Spinal cord (tissue), 9 donors: ENCODE measurements at regions not wholly inside any gene's neighbourhood (a gene's known extent, or its start where the extent isn't known, plus 50 kb on each side); places are given as distances from the start of the nearest gene placed in this dataset.
"Not testable (repeated sequence)": the region's sequence is repeated elsewhere in the genome, so short reads cannot be mapped to it uniquely, and the experiment has no call there.

Experiments
- DNase-seq, 6 donors: peaks; one replicate each; pipeline versions ENCODE4 v3.0.0 to v3.0.0-alpha.2; 2013 to 2015; ENCODE audit warnings: low spot score in 6 of 6, low read depth in 4 of 6
- H3K27ac ChIP-seq: one replicate; pipeline ENCODE4 v1.5.1; 2013; ENCODE audit warnings: low read depth, low read length, control low read depth
- H3K27me3 ChIP-seq: one replicate; pipeline ENCODE4 v1.6.1; 2013; ENCODE audit warnings: low read length; ENCODE audit not compliant: control insufficient read depth, insufficient read depth
- H3K36me3 ChIP-seq: one replicate; pipeline ENCODE4 v1.6.1; 2013; ENCODE audit warnings: low read length; ENCODE audit not compliant: control insufficient read depth, insufficient read depth
- H3K4me1 ChIP-seq: one replicate; pipeline ENCODE4 v1.6.1; 2013; ENCODE audit warnings: low read length; ENCODE audit not compliant: control insufficient read depth, insufficient read depth
- H3K4me3 ChIP-seq: one replicate; pipeline ENCODE4 v1.5.1; 2013; ENCODE audit warnings: low read depth, low read length, control low read depth
- H3K9me3 ChIP-seq: one replicate; pipeline ENCODE4 v1.6.1; 2013; ENCODE audit warnings: low read length; ENCODE audit not compliant: control insufficient read depth, insufficient read depth
- WGBS: methylation state at CpG from one replicate; pipeline ENCODE4 v1.1.5; 2013; ENCODE audit warnings: missing lambda C conversion rate; ENCODE audit not compliant: insufficient coverage; 5-methylcytosine and 5-hydroxymethylcytosine counted together
- donor health status: healthy.

GRCh38 chr9:79430619-79431018, 141.1 kb upstream of the TLE4 start:
- no peak for DNase-seq
- H3K9me3 ChIP-seq, result peaks cover 2% of the 10 kb centered on the region
- no peaks in the 10 kb centered on the region for H3K36me3 ChIP-seq
- no peak overlapping the region for H3K4me3 ChIP-seq
- H3K27me3 ChIP-seq, result no peaks in the 10 kb centered on the region
- H3K4me1 ChIP-seq, result no peaks in the 10 kb centered on the region
- no peak overlapping the region for H3K27ac ChIP-seq

GRCh38 chr9:79431019-79431679, 140.6 kb upstream of the TLE4 start:
- H3K4me1 ChIP-seq, result no peaks in the 10 kb centered on the region
- H3K27me3 ChIP-seq, result no peaks in the 10 kb centered on the region
- no peak overlapping the region for H3K27ac ChIP-seq
- H3K4me3 ChIP-seq, result no peak overlapping the region
- H3K9me3 ChIP-seq, result peaks cover 2% of the 10 kb centered on the region
- no peaks in the 10 kb centered on the region for H3K36me3 ChIP-seq
- WGBS, result 74% methylated on average over 4 of the region's 4 CpGs
- DNase-seq, result no peak

- WGBS, result no CpG with 5 or more reads among the region's 1 CpG
- no peaks in the 10 kb centered on the region for H3K27me3 ChIP-seq
- no peak for DNase-seq
- no peaks in the 10 kb centered on the region for H3K36me3 ChIP-seq
- no peak overlapping the region for H3K27ac ChIP-seq
- no peaks in the 10 kb centered on the region for H3K4me1 ChIP-seq
- no peaks in the 10 kb centered on the region for H3K9me3 ChIP-seq
- no peak overlapping the region for H3K4me3 ChIP-seq
These were observed 139.3 kb upstream of the TLE4 start for GRCh38 chr9:79432485-79432884.

DNA sequence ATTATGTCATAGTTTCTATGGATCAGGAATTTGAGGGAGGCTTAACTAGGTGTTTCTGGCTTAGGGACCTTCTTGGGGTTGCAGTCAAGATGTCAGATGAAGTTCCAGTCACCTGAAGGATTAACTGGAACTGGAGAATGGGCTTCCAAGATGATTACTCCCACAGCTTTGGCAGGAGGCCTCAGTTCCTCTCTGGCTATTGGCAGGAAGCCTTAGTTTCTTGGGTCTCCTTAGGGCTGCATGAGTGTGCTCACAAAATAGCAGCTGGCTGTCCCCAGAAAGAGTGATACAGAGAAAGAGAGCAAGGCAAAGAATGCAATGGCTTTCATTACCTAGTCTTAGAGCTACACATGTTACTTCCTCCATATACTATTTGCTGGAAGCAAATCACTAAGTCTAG, 138.1 kb upstream of the TLE4 start:
- no peaks in the 10 kb centered on the region for H3K36me3 ChIP-seq
- H3K27ac ChIP-seq, result no peak overlapping the region
- H3K4me1 ChIP-seq, result no peaks in the 10 kb centered on the region
- H3K27me3 ChIP-seq, result no peaks in the 10 kb centered on the region
- DNase-seq, result peak in 1 of 6 donors; percentile 43
- no peaks in the 10 kb centered on the region for H3K9me3 ChIP-seq
- H3K4me3 ChIP-seq, result no peak overlapping the region

- not testable (repeated sequence) for H3K27me3 ChIP-seq, DNase-seq, H3K36me3 ChIP-seq, H3K27ac ChIP-seq, H3K4me1 ChIP-seq, H3K9me3 ChIP-seq, H3K4me3 ChIP-seq
- 26% methylated on average over 19 of the region's 19 CpGs for WGBS
These were observed 132.5 kb upstream of the TLE4 start for GRCh38 chr9:79439221-79439620.

- WGBS, result 20% methylated on average over 1 of the region's 4 CpGs
- no peaks in the 10 kb centered on the region for H3K9me3 ChIP-seq
- peak in 1 of 6 donors; percentile 32 for DNase-seq
- H3K4me3 ChIP-seq, result no peak overlapping the region
- H3K36me3 ChIP-seq, result no peaks in the 10 kb centered on the region
- H3K27ac ChIP-seq, result no peak overlapping the region
- peaks cover 11% of the 10 kb centered on the region for H3K27me3 ChIP-seq
- peaks cover 4% of the 10 kb centered on the region for H3K4me1 ChIP-seq
These were observed 125.0 kb upstream of the TLE4 start for GRCh38 chr9:79446523-79447307.

DNA sequence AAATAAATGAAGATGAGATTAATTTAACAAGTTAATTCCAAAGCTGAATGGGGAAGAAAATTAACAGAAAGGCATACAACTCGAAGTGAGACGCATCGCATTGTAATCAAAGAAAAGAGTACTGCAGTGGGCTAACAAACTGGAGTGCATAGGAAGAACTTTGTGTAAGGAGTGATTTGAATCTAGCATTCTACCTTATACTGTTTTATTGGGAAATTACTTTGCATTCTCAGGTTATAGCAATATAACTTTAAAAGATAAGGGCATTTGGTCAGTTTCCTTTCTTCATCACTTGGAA, 124.5 kb upstream of the TLE4 start:
- Histone ChIP-seq H3K27ac (no peak overlapping the region), H3K4me3 (no peak overlapping the region), H3K4me1 (peaks cover 4% of the 10 kb centered on the region), H3K27me3 (peaks cover 11% of the 10 kb centered on the region), H3K9me3 (peaks cover 1% of the 10 kb centered on the region), H3K36me3 (no peaks in the 10 kb centered on the region)
- no peak for DNase-seq
- WGBS, result no CpG with 5 or more reads among the region's 3 CpGs

DNA sequence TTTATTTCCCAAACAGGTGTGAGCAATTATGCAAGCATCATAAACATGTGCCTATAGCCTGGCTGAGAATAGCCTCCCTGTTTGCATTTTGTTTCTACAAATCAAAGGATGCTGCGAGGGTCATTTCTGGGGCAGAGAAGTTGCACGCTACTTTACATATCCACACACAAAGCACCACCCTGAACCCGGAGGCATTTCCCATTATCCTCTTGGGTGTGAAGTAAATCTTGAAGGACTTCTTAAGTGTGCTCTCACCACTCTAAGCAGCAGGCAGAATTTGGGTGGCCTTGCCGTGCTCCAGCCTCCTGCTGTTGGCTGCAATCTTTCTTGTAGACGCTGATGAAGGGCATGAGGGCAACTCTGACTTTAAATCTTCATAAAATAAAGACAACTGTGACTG, 124.0 kb upstream of the TLE4 start:
- Histone ChIP-seq H3K27ac (no peak overlapping the region), H3K9me3 (peaks cover 2% of the 10 kb centered on the region), H3K4me3 (no peak overlapping the region), H3K36me3 (no peaks in the 10 kb centered on the region), H3K4me1 (peaks cover 4% of the 10 kb centered on the region), H3K27me3 (peaks cover 11% of the 10 kb centered on the region)
- peak in 2 of 6 donors; percentile 13 to 38 for DNase-seq
- no CpG with 5 or more reads among the region's 5 CpGs for WGBS

- H3K4me1 ChIP-seq, result peaks cover 4% of the 10 kb centered on the region
- H3K9me3 ChIP-seq, result peaks cover 2% of the 10 kb centered on the region
- no peak for DNase-seq
- no peaks in the 10 kb centered on the region for H3K36me3 ChIP-seq
- no peak overlapping the region for H3K27ac ChIP-seq
- H3K27me3 ChIP-seq, result peaks cover 5% of the 10 kb centered on the region
- H3K4me3 ChIP-seq, result no peak overlapping the region
These were observed 119.5 kb upstream of the TLE4 start for GRCh38 chr9:79452265-79452664.

- no CpG with 5 or more reads among the region's 3 CpGs for whole genome bisulfite sequencing
- no peak overlapping the region for H3K4me3 ChIP-seq
- no peak for DNase-seq
- no peaks in the 10 kb centered on the region for H3K9me3 ChIP-seq
- no peaks in the 10 kb centered on the region for H3K4me1 ChIP-seq
- H3K27ac ChIP-seq, result no peak overlapping the region
- H3K27me3 ChIP-seq, result no peaks in the 10 kb centered on the region
- no peaks in the 10 kb centered on the region for H3K36me3 ChIP-seq
These were observed 110.1 kb upstream of the TLE4 start for GRCh38 chr9:79461712-79462111.
